ENCODE measurements at regions not wholly inside any gene's neighbourhood (a gene's known extent, or its start where the extent isn't known, plus 50 kb on each side); places are given as distances from the start of the nearest gene placed in this dataset.

- TF ChIP-seq CTCF (IDR thresholded peaks at IDR 0.05): no peak
- no peak for TF ChIP-seq POLR2A (IDR thresholded peaks at IDR 0.05)
These were observed 196.0 kb upstream of the DCAF8L1 start for GRCh38 chrX:28177202-28177601.

Data from suprapubic skin (tissue), 3 donors.